K562 (cell line): ENCODE measurements at regions not wholly inside any gene's neighbourhood (a gene's known extent, or its start where the extent isn't known, plus 50 kb on each side); places are given as distances from the start of the nearest gene placed in this dataset.

ENCODE experiments used
- BRF1 ChIP-seq: IDR thresholded peaks from 3 replicates; pipeline ENCODE4 v1.6.1; 2011; ENCODE audit warnings: borderline replicate concordance, mild to moderate bottlenecking; ENCODE audit not compliant: insufficient read length; ENCODE audit errors: extremely low read depth
- CREB5 ChIP-seq: fragments of 250-450 bp; sonication (Bioruptor Pico); IDR thresholded peaks from 2 replicates; pipeline ENCODE4 v1.5.0; 2020; ENCODE audit warnings: mild to moderate bottlenecking
- DACH1 ChIP-seq: fragments of 450-650 bp; IDR thresholded peaks from 2 replicates; pipeline ENCODE4 v1.6.1; 2018; ENCODE audit not compliant: partially characterized antibody
- DNMT1 ChIP-seq: fragments of 450-650 bp; IDR thresholded peaks from 2 replicates; pipeline ENCODE4 v1.6.1; 2016; ENCODE audit warnings: antibody characterized with exemption, mild to moderate bottlenecking
- GATAD2A ChIP-seq: fragments of 450-650 bp; IDR thresholded peaks from 2 replicates; pipeline ENCODE4 v1.6.1; 2017
- KAT7 ChIP-seq: sonication (generic); formaldehyde crosslinking; IDR thresholded peaks from 2 replicates; pipeline ENCODE4 v1.8.0; 2022; ENCODE audit warnings: missing genetic modification reagents, mild to moderate bottlenecking, borderline replicate concordance
- MCM7 ChIP-seq, 2 experiments: fragments of 450-650 bp; IDR thresholded peaks; 2 replicates each; pipeline ENCODE4 v1.6.1; 2016 to 2018
- MITF ChIP-seq: IDR thresholded peaks from 2 replicates; pipeline ENCODE4 v1.6.1; 2014; ENCODE audit warnings: antibody characterized with exemption
- NCOA4 ChIP-seq: fragments of 450-650 bp; IDR thresholded peaks from 2 replicates; pipeline ENCODE4 v1.6.1; 2018; ENCODE audit warnings: mild to moderate bottlenecking; ENCODE audit not compliant: partially characterized antibody
- NONO ChIP-seq, 2 experiments: fragments of 200-400 bp in 1 of 2; fragments of 450-650 bp in 1 of 2; formaldehyde crosslinking in 1 of 2; IDR thresholded peaks; 2 replicates each; pipeline ENCODE4 v1.6.1; 2017; ENCODE audit warnings: low read depth in 2 of 2, mild to moderate bottlenecking in 2 of 2, moderate library complexity in 2 of 2, low read length in 1 of 2
- NRF1 ChIP-seq, 2 experiments: fragments of 450-650 bp; IDR thresholded peaks in 1 of 2; conservative IDR thresholded peaks in 1 of 2; 2 replicates each; pipeline ENCODE4 v1.6.1; 2014; ENCODE audit warnings: mild to moderate bottlenecking in 2 of 2
- PURB ChIP-seq: sonication (generic); formaldehyde crosslinking; IDR thresholded peaks from 2 replicates; pipeline ENCODE4 v1.9.0; 2021; ENCODE audit warnings: low read depth, mild to moderate bottlenecking, missing genetic modification reagents
- RB1 ChIP-seq: fragments of 450-650 bp; IDR thresholded peaks from 2 replicates; pipeline ENCODE4 v1.6.1; 2017; ENCODE audit warnings: low read depth, mild to moderate bottlenecking
- RFX1 ChIP-seq: fragments of 450-650 bp; IDR thresholded peaks from 2 replicates; pipeline ENCODE4 v1.6.1; 2016; ENCODE audit warnings: mild to moderate bottlenecking, moderate library complexity
- RUNX1 ChIP-seq: sonication (generic); IDR thresholded peaks from 2 replicates; pipeline ENCODE4 v1.6.1; 2016; ENCODE audit warnings: antibody characterized with exemption, low read depth
- SIN3B ChIP-seq: fragments of 450-650 bp; IDR thresholded peaks from 2 replicates; pipeline ENCODE4 v1.6.1; 2017; ENCODE audit warnings: low read depth, mild to moderate bottlenecking, moderate library complexity
- SRSF7 ChIP-seq: fragments of 200-400 bp; formaldehyde crosslinking; optimal IDR thresholded peaks from 2 replicates; pipeline ENCODE3; 2017; ENCODE audit warnings: mild to moderate bottlenecking, low read depth, low read length
- TAL1 ChIP-seq: fragments of 450-650 bp; IDR thresholded peaks from 2 replicates; pipeline ENCODE4 v1.6.1; 2016; ENCODE audit warnings: mild to moderate bottlenecking
- TEAD1 ChIP-seq, 2 experiments: fragments of 450-650 bp in 1 of 2; sonication (generic) in 1 of 2; formaldehyde crosslinking; IDR thresholded peaks; 2 replicates each; pipeline versions ENCODE4 v1.4.0 to v1.8.0; 2020 to 2022; ENCODE audit warnings: mild to moderate bottlenecking in 2 of 2, missing genetic modification reagents in 1 of 2
- TGIF2 ChIP-seq: sonication (generic); formaldehyde crosslinking; IDR thresholded peaks from 2 replicates; pipeline ENCODE4 v1.8.1; 2022; ENCODE audit warnings: mild to moderate bottlenecking, missing genetic modification reagents, moderate library complexity
- ZFX ChIP-seq: sonication (generic); formaldehyde crosslinking; IDR thresholded peaks from 2 replicates; pipeline ENCODE4 v1.8.0; 2022; ENCODE audit warnings: mild to moderate bottlenecking, missing genetic modification reagents, moderate library complexity
- ZNF134 ChIP-seq: fragments of 250-450 bp; sonication (Bioruptor Pico); conservative IDR thresholded peaks from 2 replicates; pipeline ENCODE4 v1.4.0; 2020
- ZNF197 ChIP-seq: fragments of 200-800 bp; sonication (Bioruptor generic); IDR thresholded peaks from 2 replicates; pipeline ENCODE4 v1.6.1; 2016; ENCODE audit warnings: low read depth, missing genetic modification characterization, missing compliant biosample characterization
- ZNF253 ChIP-seq: fragments of 250-450 bp; sonication (Bioruptor Pico); conservative IDR thresholded peaks from 2 replicates; pipeline ENCODE4 v1.6.1; 2021; ENCODE audit warnings: mild to moderate bottlenecking
- ZNF41 ChIP-seq: fragments of 250-450 bp; sonication (Bioruptor Pico); conservative IDR thresholded peaks from 2 replicates; pipeline ENCODE4 v1.4.0; 2020; ENCODE audit warnings: mild to moderate bottlenecking
- ZNF507 ChIP-seq: conservative IDR thresholded peaks from 2 replicates; pipeline ENCODE4 v1.6.1; 2017; ENCODE audit warnings: missing genetic modification characterization, missing compliant biosample characterization
- ZNF57 ChIP-seq: fragments of 450-650 bp; formaldehyde crosslinking; IDR thresholded peaks from 2 replicates; pipeline ENCODE4 v1.4.0; 2020; ENCODE audit warnings: mild to moderate bottlenecking, moderate library complexity
- ZNF644 ChIP-seq: fragments of 200-800 bp; sonication (Bioruptor generic); IDR thresholded peaks from 2 replicates; pipeline ENCODE4 v1.6.1; 2016; ENCODE audit warnings: low read depth, missing genetic modification characterization, missing compliant biosample characterization
- ZNF780A ChIP-seq: fragments of 250-450 bp; sonication (Bioruptor Pico); IDR thresholded peaks from 2 replicates; pipeline ENCODE4 v1.5.0; 2021; ENCODE audit warnings: mild to moderate bottlenecking
- ZNF785 ChIP-seq: fragments of 250-450 bp; sonication (Bioruptor Pico); IDR thresholded peaks from 2 replicates; pipeline ENCODE4 v1.4.0; 2020; ENCODE audit warnings: mild to moderate bottlenecking
- TF ChIP-seq, protein P1 (sequence below): fragments of 450-650 bp; formaldehyde crosslinking; IDR thresholded peaks from 2 replicates; pipeline ENCODE4 v1.4.0; 2020; ENCODE audit warnings: mild to moderate bottlenecking, moderate library complexity

DNA sequence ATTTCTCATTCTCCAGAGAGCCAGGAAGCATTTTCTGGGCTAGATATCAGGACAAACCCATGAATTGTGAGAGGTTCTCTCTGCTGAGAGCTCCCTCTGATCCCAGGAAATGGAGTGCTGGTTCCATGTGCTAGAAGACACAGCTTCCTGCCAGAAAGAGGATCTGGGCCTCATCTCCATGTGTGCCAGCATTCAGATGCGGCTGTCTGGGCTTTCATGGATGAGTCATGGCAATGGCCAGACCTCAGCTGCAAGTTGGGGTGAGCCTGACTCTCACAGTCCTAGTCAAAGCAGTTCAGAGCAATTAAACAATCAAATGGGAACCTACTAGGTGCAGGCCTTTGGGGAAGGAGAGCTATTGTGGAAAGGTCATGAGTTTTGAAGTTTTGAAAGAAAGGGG, 82.3 kb upstream of the EED start (continued):
- TF ChIP-seq TGIF2 (no peak), BRF1 (no peak), ZFX (CRISPR knock-in tag) (no peak; the same call in 1 of the 2 replicates), MCM7 (IDR thresholded peaks at IDR 0.05) (no peak), RFX1 (no peak), ZNF507 (tag) (no peak), ZNF780A (CRISPR knock-in tag) (no peak), ZNF57 (CRISPR knock-in tag) (no peak), TAL1 (no peak), RB1 (no peak), ZNF253 (CRISPR knock-in tag) (no peak), RUNX1 (no peak), PURB (CRISPR knock-in tag) (no peak), GATAD2A (no peak), KAT7 (no peak), TEAD1 (CRISPR knock-in tag; IDR thresholded peaks at IDR 0.05) (0 out of 4 replicates have a peak, but pooled peaks of 1 of the 2 experiments have one; percentile 9), DNMT1 (no peak), CREB5 (no peak), DACH1 (no peak), SRSF7 (no peak), SIN3B (no peak), NCOA4 (no peak), ZNF134 (CRISPR knock-in tag) (no peak), ZNF41 (0 out of 2 replicates have a peak, but pooled peaks have one; percentile 15), NRF1 (conservative IDR thresholded peaks at IDR 0.05 in 1 of 2, IDR thresholded peaks at IDR 0.05 in 1 of 2) (no peak), ZNF644 (tag) (peak; percentile 45; the same call in 1 of the 2 replicates), MITF (no peak), ZNF197 (CRISPR knock-in tag) (no peak; the same call in 1 of the 2 replicates), NONO (IDR thresholded peaks at IDR 0.05; ENCODE audit: low read depth in 2 of 2, low read length in 1 of 2) (no peak), ZNF785 (CRISPR knock-in tag) (no peak)
- TF ChIP-seq, protein P1, sequence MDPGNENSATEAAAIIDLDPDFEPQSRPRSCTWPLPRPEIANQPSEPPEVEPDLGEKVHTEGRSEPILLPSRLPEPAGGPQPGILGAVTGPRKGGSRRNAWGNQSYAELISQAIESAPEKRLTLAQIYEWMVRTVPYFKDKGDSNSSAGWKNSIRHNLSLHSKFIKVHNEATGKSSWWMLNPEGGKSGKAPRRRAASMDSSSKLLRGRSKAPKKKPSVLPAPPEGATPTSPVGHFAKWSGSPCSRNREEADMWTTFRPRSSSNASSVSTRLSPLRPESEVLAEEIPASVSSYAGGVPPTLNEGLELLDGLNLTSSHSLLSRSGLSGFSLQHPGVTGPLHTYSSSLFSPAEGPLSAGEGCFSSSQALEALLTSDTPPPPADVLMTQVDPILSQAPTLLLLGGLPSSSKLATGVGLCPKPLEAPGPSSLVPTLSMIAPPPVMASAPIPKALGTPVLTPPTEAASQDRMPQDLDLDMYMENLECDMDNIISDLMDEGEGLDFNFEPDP, result no peak
